Ammon's horn (tissue), 1 donor: ENCODE measurements at regions not wholly inside any gene's neighbourhood (a gene's known extent, or its start where the extent isn't known, plus 50 kb on each side); places are given as distances from the start of the nearest gene placed in this dataset.
"Not testable (repeated sequence)": the region's sequence is repeated elsewhere in the genome, so short reads cannot be mapped to it uniquely, and the experiment has no call there.

ENCODE experiments used
- DNase-seq: peaks from one replicate; pipeline ENCODE4 v3.0.0-alpha.2; 2016; ENCODE audit warnings: low spot score

GRCh38 chr7:153407291-153408046 is 644.7 kb upstream of the DPP6 start:
- no peak for DNase-seq

DNA sequence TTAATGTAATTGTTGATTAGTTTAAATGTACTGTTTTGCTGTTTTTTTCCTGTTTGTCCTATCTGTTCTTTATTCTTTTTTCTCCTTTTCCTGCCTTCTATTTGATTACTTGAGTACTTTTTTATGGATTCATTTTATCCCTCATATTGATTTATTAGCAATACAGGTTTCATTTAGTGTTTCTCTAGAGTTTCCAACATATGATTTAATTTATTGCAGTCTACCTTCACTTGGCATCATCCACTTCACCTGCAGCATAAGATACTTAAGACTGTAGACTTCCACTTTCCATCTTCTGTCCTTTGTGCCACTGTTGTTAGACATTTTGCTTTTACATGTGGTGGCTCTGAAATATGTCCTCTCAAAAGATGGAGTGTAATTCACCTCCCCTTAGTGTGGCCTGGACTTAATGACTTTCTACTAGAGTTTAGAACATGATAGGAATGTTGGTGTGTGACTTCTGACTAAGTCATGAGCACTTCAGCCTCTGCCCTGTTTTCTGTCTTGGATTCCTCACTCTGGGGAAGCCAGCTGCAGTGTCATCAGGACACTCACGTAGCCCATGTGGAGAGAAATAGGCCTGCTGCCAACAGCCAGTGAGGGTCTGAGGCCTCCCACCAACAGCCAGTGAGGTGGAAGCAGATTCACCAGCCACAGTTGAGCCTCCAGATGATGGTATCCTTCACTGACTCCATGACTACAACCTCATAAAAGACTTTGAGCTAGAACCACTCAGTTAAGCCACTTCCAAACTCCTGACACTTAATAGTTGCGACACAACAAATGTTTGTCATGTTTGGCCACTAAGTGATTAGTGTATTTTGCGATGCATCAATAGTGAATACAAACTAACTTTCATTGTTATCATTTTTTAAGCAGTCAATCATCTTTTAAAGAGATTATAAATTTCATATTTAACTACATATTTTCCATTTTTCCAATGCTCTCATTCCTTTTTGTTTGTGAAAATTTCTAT is 643.5 kb upstream of the DPP6 start:
- DNase-seq = no peak

DNA sequence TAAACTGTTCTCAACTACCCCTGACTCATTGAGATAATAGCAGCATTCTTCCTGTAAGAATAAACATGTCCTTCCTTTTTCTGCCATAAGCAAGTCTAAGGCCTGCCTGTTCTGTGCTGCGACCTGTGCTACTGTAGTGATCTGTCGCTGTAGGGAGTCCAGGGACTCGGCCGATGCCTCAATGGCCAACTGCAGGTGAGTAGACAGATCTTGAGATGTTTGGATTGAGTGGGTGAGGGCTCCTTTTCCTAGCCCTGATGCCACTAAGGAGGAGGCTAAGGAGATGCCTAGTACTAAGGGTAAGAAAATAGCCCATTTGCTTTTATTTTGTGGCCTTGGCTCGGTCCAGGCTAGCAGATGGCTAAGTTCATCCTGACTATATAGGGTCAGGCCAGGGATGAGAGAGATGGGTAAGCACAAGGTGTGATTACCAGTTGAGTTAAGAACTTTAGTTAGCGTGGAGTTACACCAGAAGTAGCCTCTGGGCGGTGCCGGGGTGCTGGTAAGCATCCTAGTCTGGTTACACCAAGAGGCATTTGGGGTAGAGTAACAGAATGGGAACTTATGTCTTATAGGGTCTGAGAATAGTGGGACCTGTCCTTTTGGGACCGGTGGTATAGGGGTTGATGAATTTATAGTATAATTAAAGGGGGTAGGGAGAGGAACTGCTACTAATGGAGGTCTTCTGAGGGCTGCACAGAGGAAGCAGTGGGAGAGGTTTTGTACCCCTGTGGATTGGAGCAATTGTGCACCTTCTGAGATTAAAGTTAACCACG is 642.4 kb upstream of the DPP6 start:
- DNase-seq = not testable (repeated sequence)

- DNase-seq = not testable (repeated sequence)
Measured at GRCh38 chr7:153410997-153411642, 641.1 kb upstream of the DPP6 start.

DNA sequence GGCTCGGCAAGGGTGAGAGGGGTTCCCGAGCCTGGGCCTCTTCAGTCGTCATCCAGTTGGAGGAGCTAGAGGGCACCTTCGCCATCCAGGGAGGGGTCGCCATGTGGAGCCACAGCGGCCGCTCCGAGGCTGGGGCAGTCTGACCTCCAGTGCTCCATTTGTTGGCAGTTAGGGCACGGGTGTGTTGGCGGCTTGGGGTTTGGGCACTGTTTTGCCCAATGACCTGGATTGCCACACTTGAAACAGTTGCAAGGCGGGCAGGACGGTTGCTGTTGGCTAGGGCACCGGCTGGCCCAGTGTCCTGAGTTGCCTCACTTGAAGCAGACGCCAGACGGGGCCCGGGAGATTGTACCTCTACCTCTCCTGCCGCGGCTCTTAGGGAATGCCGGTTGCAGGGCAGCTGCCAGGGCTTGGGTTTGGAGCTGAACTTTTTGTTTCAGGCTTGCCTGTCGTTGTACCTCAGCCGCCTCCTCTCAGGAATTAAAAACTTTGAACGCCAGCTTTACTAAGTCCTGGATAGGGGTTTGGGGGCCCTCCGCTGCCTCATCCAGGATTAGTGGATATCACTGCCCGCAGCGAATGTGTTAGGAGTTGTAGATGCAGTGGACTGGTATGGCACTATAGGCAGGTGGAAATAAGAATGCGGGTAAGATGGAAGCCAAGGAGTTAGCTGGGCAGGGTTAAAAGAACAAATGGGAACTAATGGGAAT is 639.9 kb upstream of the DPP6 start:
- DNase-seq = not testable (repeated sequence)

- not testable (repeated sequence) for DNase-seq
Measured at GRCh38 chr7:153412824-153413198, 639.4 kb upstream of the DPP6 start.

DNA sequence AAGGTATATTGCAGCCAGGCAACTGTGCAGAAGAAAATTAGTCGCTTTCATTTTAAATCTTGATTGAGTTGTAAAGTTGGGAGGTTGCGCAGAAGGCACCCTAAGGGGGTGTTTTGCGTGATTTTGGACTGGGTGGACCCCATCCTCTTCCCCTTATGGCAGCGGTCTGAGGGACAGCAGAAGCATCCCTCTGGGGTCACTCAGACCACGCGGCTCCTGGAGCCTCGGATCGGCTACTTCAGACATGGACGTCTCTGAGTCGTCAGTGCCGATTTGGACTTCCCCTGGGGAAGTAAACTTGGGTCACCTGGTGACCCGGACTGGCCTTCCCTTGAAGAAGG is 639.0 kb upstream of the DPP6 start:
- DNase-seq = no peak

- DNase-seq = no peak
Measured at GRCh38 chr7:153413540-153414287, 638.5 kb upstream of the DPP6 start.

- no peak for DNase-seq
Measured at GRCh38 chr7:153414288-153414629, 637.9 kb upstream of the DPP6 start.

- no peak for DNase-seq
Measured at GRCh38 chr7:153415632-153416031, 636.6 kb upstream of the DPP6 start.

- DNase-seq = no peak
Measured at GRCh38 chr7:153422291-153423209, 629.6 kb upstream of the DPP6 start.

DNA sequence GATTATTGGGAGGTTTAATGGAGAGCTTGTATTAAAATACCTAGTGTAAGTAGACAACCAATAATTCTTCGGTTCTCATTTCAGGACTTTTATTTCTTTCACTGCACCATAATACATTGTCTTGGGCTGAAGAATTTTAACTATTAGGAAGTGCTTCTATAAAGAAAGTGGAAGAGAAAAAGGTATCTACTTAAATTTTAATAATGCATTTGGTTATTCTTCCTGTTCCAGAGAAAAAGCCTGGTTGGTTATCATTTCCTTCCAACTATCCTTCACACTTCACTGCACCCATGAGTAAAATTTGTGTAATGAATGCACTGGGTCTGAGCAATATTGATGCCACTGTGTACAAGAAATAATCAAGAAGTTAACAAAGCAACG is 629.0 kb upstream of the DPP6 start:
- no peak for DNase-seq

DNA sequence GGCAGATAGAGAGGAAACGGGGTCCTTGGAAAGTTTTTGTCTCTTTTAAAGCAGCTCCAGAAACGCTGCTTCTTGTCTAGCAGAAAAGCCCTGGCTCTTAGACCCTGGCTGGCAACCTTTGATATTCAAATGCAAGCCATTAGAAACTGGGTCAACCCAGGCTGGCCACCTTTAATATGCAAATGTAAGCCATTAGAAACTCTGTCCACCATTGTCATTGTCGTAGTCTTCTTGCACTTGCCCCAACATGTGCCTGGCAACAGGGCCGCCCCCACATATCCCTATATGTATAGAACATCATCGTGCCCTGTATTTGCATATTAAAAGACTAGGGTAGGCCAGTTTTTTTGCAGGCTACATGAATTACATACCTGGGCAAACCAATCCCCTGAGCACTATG is 621.3 kb upstream of the DPP6 start:
- peak; percentile 27 for DNase-seq

DNA sequence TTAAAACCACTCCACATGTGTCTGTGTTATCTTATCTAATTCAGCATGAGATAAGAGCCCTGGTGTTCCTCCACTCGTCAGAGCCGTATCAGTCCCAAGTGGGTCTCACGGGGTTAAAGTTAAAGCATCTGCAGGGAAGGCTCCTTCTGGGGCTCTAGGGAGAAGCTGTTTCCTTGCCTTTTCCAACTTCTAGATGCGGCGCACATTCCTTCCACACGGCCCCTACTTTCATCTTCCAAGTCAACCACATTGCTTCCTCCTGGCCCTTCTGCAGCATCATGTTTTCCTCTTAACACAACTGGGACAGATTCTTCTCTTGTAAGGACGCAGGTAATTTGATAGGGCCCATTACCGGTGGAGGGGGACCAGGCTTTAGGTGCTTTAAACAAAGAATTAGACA is 620.1 kb upstream of the DPP6 start:
- no peak for DNase-seq

DNA sequence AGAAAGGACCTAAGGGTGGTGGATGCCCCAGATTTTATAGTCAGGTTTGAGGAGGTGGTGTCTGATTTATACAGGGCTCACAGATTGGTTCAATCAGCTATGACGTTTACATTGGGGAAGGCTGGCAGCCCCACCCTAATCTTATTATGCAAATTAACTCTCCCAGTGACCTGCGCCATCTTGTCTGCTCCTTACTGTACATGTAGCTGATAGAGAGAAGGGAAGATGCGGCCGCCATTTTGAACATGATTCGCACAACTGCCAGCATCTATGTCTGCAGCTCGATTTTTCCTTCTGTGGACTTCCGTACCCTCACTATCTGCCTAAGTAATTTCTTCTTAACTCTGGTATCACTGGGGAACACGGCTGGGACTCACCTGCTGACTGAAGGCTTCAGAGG is 619.0 kb upstream of the DPP6 start:
- DNase-seq = no peak

DNA sequence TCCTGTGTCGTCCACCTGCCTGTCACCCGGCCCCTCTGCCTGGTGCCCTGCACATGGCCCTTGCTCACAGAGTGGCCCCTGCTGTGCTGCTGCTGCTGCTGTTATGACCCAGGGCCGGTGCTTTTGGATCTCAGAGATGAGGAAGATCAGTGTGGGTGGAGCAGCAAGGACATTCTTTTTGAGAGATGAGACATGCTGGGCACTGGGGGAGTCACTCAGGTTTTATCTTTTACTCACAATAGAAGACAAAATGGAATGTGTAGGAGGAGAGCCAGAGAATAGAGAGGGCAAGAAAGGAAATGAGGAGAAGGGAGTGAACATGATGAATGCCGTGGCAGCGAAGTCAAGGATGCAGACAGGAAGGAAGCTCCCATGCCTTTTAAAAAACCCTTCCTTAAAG is 611.5 kb upstream of the DPP6 start:
- DNase-seq = no peak

- no peak for DNase-seq
Measured at GRCh38 chr7:153443032-153443701, 609.0 kb upstream of the DPP6 start.

- DNase-seq = no peak
Measured at GRCh38 chr7:153444641-153445040, 607.6 kb upstream of the DPP6 start.

- DNase-seq = no peak
Measured at GRCh38 chr7:153445641-153446040, 606.6 kb upstream of the DPP6 start.
